ENCODE measurements at regions not wholly inside any gene's neighbourhood (a gene's known extent, or its start where the extent isn't known, plus 50 kb on each side); places are given as distances from the start of the nearest gene placed in this dataset.

- 100% methylated on average over 1 of the region's 2 CpGs for WGBS (ENCODE audit: insufficient coverage)
- no peak for TF ChIP-seq CTCF (IDR thresholded peaks at IDR 0.05)
- no peaks in the 10 kb centered on the region for H3K27me3 ChIP-seq (ENCODE audit: control insufficient read depth, insufficient read depth, low read length)
- Mint-ChIP-seq H3K36me3 (no peaks in the 10 kb centered on the region), H3K4me1 (no peaks in the 10 kb centered on the region), H3K27ac (no peak overlapping the region), H3K9me3 (peaks cover 4 to 12% of the 10 kb centered on the region in 2 donors), H3K27me3 (ENCODE audit: low read depth in 2 of 2) (no peaks in the 10 kb centered on the region), H3K4me3 (no peak overlapping the region)
- no peak overlapping the region for H3K4me3 ChIP-seq (ENCODE audit: low read length)
- H3K4me1 ChIP-seq (ENCODE audit: control insufficient read depth, insufficient read depth, low read length), result no peaks in the 10 kb centered on the region
- intact Hi-C loops (cut with micrococcal nuclease), result no loop called here
- ATAC-seq (no peak), DNase-seq (no peak)
- no peak overlapping the region for H3K27ac ChIP-seq (ENCODE audit: low read length)
- H3K36me3 ChIP-seq (ENCODE audit: control insufficient read depth, insufficient read depth, low read length), result no peaks in the 10 kb centered on the region
- no peaks in the 10 kb centered on the region for H3K9me3 ChIP-seq (ENCODE audit: control insufficient read depth, insufficient read depth, low read length)
Observed at GRCh38 chr13:90300015-90300414, 1047.5 kb upstream of the MIR17HG start.

- WGBS (ENCODE audit: insufficient coverage), result no CpG with 5 or more reads among the region's 1 CpG
- Histone ChIP-seq H3K36me3 (ENCODE audit: control insufficient read depth, insufficient read depth, low read length) (no peaks in the 10 kb centered on the region), H3K9me3 (ENCODE audit: control insufficient read depth, insufficient read depth, low read length) (no peaks in the 10 kb centered on the region), H3K27me3 (ENCODE audit: control insufficient read depth, insufficient read depth, low read length) (no peaks in the 10 kb centered on the region), H3K4me1 (ENCODE audit: control insufficient read depth, insufficient read depth, low read length) (no peaks in the 10 kb centered on the region), H3K27ac (ENCODE audit: low read length) (no peak overlapping the region), H3K4me3 (ENCODE audit: low read length) (no peak overlapping the region)
- H3K27ac Mint-ChIP-seq, result no peak overlapping the region
- peaks cover 6 to 17% of the 10 kb centered on the region in 2 donors for H3K9me3 Mint-ChIP-seq
- no peaks in the 10 kb centered on the region for H3K27me3 Mint-ChIP-seq (ENCODE audit: low read depth in 2 of 2)
- intact Hi-C loops (cut with micrococcal nuclease), result no loop called here
- DNase-seq (no peak), ATAC-seq (no peak)
- TF ChIP-seq CTCF (IDR thresholded peaks at IDR 0.05), result no peak
- H3K36me3 Mint-ChIP-seq, result no peaks in the 10 kb centered on the region
- no peak overlapping the region for H3K4me3 Mint-ChIP-seq
- no peaks in the 10 kb centered on the region for H3K4me1 Mint-ChIP-seq
Observed at GRCh38 chr13:90302107-90302506, 1045.4 kb upstream of the MIR17HG start.

- Mint-ChIP-seq H3K27me3 (ENCODE audit: low read depth in 2 of 2) (no peaks in the 10 kb centered on the region), H3K9me3 (peaks cover 4 to 14% of the 10 kb centered on the region in 2 donors)
- no peak for ATAC-seq
Observed at GRCh38 chr13:90305796-90306195, 1041.7 kb upstream of the MIR17HG start.

More at GRCh38 chr13:90305796-90306195, 1041.7 kb upstream of the MIR17HG start:
- H3K27ac ChIP-seq (ENCODE audit: low read length), result no peak overlapping the region
- Mint-ChIP-seq H3K36me3 (no peaks in the 10 kb centered on the region), H3K27ac (no peak overlapping the region), H3K4me3 (no peak overlapping the region), H3K4me1 (no peaks in the 10 kb centered on the region)
- TF ChIP-seq CTCF (IDR thresholded peaks at IDR 0.05), result no peak
- no peaks in the 10 kb centered on the region for H3K4me1 ChIP-seq (ENCODE audit: control insufficient read depth, insufficient read depth, low read length)
- WGBS (ENCODE audit: insufficient coverage), result 68% methylated on average over 1 of the region's 1 CpG
- no peaks in the 10 kb centered on the region for H3K9me3 ChIP-seq (ENCODE audit: control insufficient read depth, insufficient read depth, low read length)
- H3K36me3 ChIP-seq (ENCODE audit: control insufficient read depth, insufficient read depth, low read length), result no peaks in the 10 kb centered on the region
- H3K4me3 ChIP-seq (ENCODE audit: low read length), result no peak overlapping the region
- DNase-seq, result no peak
- no peaks in the 10 kb centered on the region for H3K27me3 ChIP-seq (ENCODE audit: control insufficient read depth, insufficient read depth, low read length)
- intact Hi-C loops (cut with micrococcal nuclease), result no loop called here
